C4-2B (cell line): ENCODE measurements at regions not wholly inside any gene's neighbourhood (a gene's known extent, or its start where the extent isn't known, plus 50 kb on each side); places are given as distances from the start of the nearest gene placed in this dataset.

Experiments used
- CTCF ChIP-seq: fragments of 450-650 bp; conservative IDR thresholded peaks from 2 replicates; pipeline ENCODE4 v1.5.1; 2017; ENCODE audit warnings: mild to moderate bottlenecking
- ZFX ChIP-seq: fragments of 450-650 bp; IDR thresholded peaks from 2 replicates; pipeline ENCODE4 v1.6.1; 2017

DNA sequence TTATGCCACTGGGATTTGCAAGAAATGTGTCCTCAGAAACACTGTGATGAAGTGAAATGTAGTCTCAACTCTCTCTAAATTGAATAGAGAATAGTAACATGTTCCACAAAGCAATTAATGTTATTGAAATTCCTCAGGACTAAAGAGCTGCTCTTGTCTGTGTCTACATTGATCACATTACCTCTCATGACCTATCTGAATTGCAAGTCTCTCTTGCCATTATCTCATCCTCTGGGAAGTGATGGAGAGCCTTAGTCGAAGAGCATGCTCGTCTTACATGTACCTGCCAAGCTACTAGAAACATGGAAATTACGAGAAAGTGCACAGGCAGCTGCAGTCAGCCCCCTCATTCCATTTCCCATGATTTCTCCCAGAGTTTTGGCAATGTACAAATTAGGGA is 561.1 kb upstream of the ZNF804A start:
- no peak for TF ChIP-seq CTCF
- TF ChIP-seq ZFX = no peak
